Endothelial cell of umbilical vein (primary cell): ENCODE measurements at regions not wholly inside any gene's neighbourhood (a gene's known extent, or its start where the extent isn't known, plus 50 kb on each side); places are given as distances from the start of the nearest gene placed in this dataset.

Experiments used
- CTCF ChIP-seq, 2 donors: IDR thresholded peaks; 1 replicate in 1 of 2; 2 replicates in 1 of 2; pipeline ENCODE4 v1.5.1; 2011; ENCODE audit warnings: low read length in 2 of 2, mild to moderate bottlenecking in 2 of 2, moderate library complexity in 2 of 2, control low read depth in 1 of 2, inconsistent platforms in 1 of 2, low read depth in 1 of 2; ENCODE audit not compliant: insufficient read depth in 1 of 2; ENCODE audit errors: extremely low read depth in 1 of 2
- EZH2 ChIP-seq: IDR thresholded peaks from 2 replicates; pipeline ENCODE4 v1.6.1; 2012; ENCODE audit warnings: borderline replicate concordance, low read depth, mild to moderate bottlenecking, moderate library complexity, low read length, inconsistent platforms; ENCODE audit not compliant: severe bottlenecking
- FOS ChIP-seq: IDR thresholded peaks from 2 replicates; pipeline ENCODE4 v1.6.1; 2011; ENCODE audit warnings: mild to moderate bottlenecking, low read length, moderate library complexity, borderline replicate concordance; ENCODE audit not compliant: insufficient read depth
- MYC ChIP-seq: IDR thresholded peaks from one replicate; pipeline ENCODE4 v1.6.1; 2011; ENCODE audit warnings: mild to moderate bottlenecking, low read depth, low read length
- POLR2A ChIP-seq: IDR thresholded peaks from 2 replicates; pipeline ENCODE4 v1.6.1; 2012; ENCODE audit warnings: low read depth, mild to moderate bottlenecking, control low read depth, low read length
- POLR2AphosphoS5 ChIP-seq: IDR thresholded peaks from 2 replicates; pipeline ENCODE4 v1.6.1; 2012; ENCODE audit warnings: low read depth, mild to moderate bottlenecking, control low read depth, low read length, moderate library complexity; ENCODE audit not compliant: insufficient read depth
- TF ChIP-seq, protein P1 (sequence below): IDR thresholded peaks from 2 replicates; pipeline ENCODE4 v1.6.1; 2011; ENCODE audit not compliant: insufficient read depth, insufficient read length

DNA sequence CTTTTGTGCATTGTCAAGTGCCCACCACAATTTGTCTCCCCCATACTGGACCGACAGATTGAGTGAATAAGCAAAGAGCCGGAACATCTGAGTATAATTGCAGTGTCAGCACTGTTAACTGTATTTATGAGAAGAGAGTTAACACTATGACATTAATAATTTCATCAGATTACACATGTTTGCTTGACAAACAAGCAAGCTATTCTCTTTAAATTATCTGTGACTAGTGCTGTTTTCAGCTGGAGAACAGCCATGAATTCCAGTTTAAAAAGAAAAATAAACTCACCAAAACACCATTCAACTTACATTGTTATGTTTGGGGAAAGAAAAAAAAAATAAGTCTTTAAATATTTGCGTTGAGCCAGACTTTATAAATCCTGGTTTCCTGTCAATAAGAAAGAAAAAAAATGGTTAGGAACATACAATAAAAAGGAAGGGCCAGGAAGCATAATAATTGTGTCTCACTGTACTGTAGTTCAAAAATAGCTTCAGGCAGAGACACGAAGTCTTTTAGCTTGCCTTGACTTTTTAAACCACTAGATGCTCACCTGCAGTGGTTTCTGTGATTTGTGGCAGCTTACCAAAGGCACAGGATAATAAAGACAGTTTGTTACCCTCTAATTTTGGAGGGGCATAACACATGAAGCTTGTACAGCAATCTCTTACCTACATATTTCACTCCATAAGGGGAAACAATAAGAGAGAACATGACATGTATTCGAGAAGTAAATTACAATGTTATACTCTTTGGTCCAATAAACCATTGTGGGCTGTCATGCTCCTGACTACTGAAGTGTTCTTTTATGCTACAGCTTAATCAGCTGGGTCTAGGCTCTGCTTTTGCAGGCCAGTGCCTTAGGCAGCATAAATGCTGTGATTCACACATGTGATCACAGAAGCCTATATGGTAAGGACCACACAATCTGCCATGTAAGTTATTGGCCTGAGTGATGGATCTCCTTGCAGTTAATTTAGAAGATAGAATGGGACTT, 302.0 kb upstream of the ADGRL2 start:
- no peak for TF ChIP-seq POLR2A
- TF ChIP-seq POLR2AphosphoS5: no peak
- TF ChIP-seq CTCF (IDR thresholded peaks at IDR 0.05; ENCODE audit: extremely low read depth in 1 of 2, insufficient read depth in 1 of 2, low read depth in 1 of 2, low read length in 2 of 2): no peak
- TF ChIP-seq FOS: no peak
- TF ChIP-seq EZH2: no peak
- no peak for TF ChIP-seq MYC
- TF ChIP-seq, protein P1, sequence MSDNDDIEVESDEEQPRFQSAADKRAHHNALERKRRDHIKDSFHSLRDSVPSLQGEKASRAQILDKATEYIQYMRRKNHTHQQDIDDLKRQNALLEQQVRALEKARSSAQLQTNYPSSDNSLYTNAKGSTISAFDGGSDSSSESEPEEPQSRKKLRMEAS: no peak
